GM12878 (cell line): ENCODE measurements at regions not wholly inside any gene's neighbourhood (a gene's known extent, or its start where the extent isn't known, plus 50 kb on each side); places are given as distances from the start of the nearest gene placed in this dataset.

Experiments used
- ATAC-seq: fragments of 200-7000 bp; cut with Tn5 transposase; 3 replicates; pipeline ENCODE4 v1.9.1; 2020; ENCODE audit warnings: mild to moderate bottlenecking, moderate library complexity
- BruUV-seq: library from RNA; stranded (reverse); fragments of 400-500 nt; replicated peaks from 2 replicates; lab custom pipeline; 2021; lab: Mats Ljungman, UMichigan
- CTCF ChIA-PET: fragments of 300-600 bp; sonication (Branson Sonifier 250); formaldehyde crosslinking; extraction: SDS; loops from one replicate; lab custom pipeline; 2021; ENCODE audit warnings: inconsistent platforms; lab: Yijun Ruan, JAX
- POLR2A ChIA-PET: fragments of 350-600 bp; formaldehyde crosslinking; extraction: SDS; loops from one replicate; lab custom pipeline; 2021; ENCODE audit warnings: inconsistent platforms; lab: Charles Lee
- RAD21 ChIA-PET: fragments of 300-600 bp; sonication (Branson Sonifier 250); formaldehyde crosslinking; loops from one replicate; lab custom pipeline; 2023; ENCODE audit warnings: antibody characterized with exemption; ENCODE audit not compliant: unreplicated experiment; lab: Charles Lee
- SMC1A ChIA-PET: fragments of 300-600 bp; sonication (Branson Sonifier 250); formaldehyde crosslinking; loops from one replicate; lab custom pipeline; 2023; ENCODE audit not compliant: unreplicated experiment, uncharacterized antibody; lab: Charles Lee
- DNase-seq: peaks from one replicate; pipeline ENCODE4 v3.0.0-alpha.2; 2011; ENCODE audit warnings: low read depth, low spot score
- FAIRE-seq: peaks from 3 replicates; lab custom pipeline; 2011; peaks lifted over from hg19 to GRCh38; lab: Jason Lieb, UNC
- H2AFZ ChIP-seq: 2 replicates; pipeline ENCODE4 v1.6.0; 2011; ENCODE audit warnings: low read depth, low read length, control low read depth; ENCODE audit not compliant: control insufficient read depth
- H3K27ac ChIP-seq: 2 replicates; pipeline ENCODE4 v1.5.1; 2011; ENCODE audit warnings: control low read depth; ENCODE audit not compliant: control insufficient read depth, insufficient read depth
- H3K27me3 ChIP-seq, 2 experiments: replicated peaks in 1 of 2; 2 replicates each; pipeline versions ENCODE4 v1.6.0 to v1.6.1; 2011; ENCODE audit warnings: low read length in 1 of 2; ENCODE audit not compliant: control insufficient read depth in 2 of 2, insufficient read depth in 2 of 2
- H3K36me3 ChIP-seq, 2 experiments: 2 replicates each; pipeline ENCODE4 v1.5.1; 2011; ENCODE audit warnings: low read length in 1 of 2; ENCODE audit not compliant: control insufficient read depth in 2 of 2, insufficient read depth in 2 of 2
- H3K4me1 ChIP-seq: 2 replicates; pipeline ENCODE4 v1.6.1; 2011; ENCODE audit warnings: mild to moderate bottlenecking, low read length, moderate library complexity, mixed read lengths; ENCODE audit not compliant: control insufficient read depth, insufficient read depth
- H3K4me2 ChIP-seq: 2 replicates; pipeline ENCODE4 v1.6.0; 2011; ENCODE audit warnings: control low read depth; ENCODE audit not compliant: control insufficient read depth, insufficient read depth
- H3K4me3 ChIP-seq: fragments of 200-600 bp; sonication (generic); 2 replicates; pipeline ENCODE4 v1.5.1; 2016
- H3K79me2 ChIP-seq: 2 replicates; pipeline ENCODE4 v1.6.0; 2011; ENCODE audit warnings: low read length; ENCODE audit not compliant: control insufficient read depth, insufficient read depth
- H3K9ac ChIP-seq: 2 replicates; pipeline ENCODE4 v1.8.0; 2011; ENCODE audit warnings: low read length, control low read depth, mixed read lengths; ENCODE audit not compliant: control insufficient read depth, insufficient read depth
- H3K9me3 ChIP-seq: replicated peaks from 3 replicates; pipeline ENCODE4 v1.5.1; 2011; ENCODE audit warnings: mild to moderate bottlenecking, low read length; ENCODE audit not compliant: control insufficient read depth, insufficient read depth
- H4K20me1 ChIP-seq: 2 replicates; pipeline ENCODE4 v1.6.0; 2011; ENCODE audit not compliant: control insufficient read depth, insufficient read depth
- BACH1 ChIP-seq: fragments of 450-650 bp; IDR thresholded peaks from 2 replicates; pipeline ENCODE4 v1.6.1; 2017; ENCODE audit warnings: mild to moderate bottlenecking, borderline replicate concordance
- CHD2 ChIP-seq: IDR thresholded peaks from 2 replicates; pipeline ENCODE4 v1.6.1; 2011; ENCODE audit warnings: low read depth, low read length, improper control_type of control experiment, borderline replicate concordance
- EP300 ChIP-seq, 2 experiments: fragments of 150-350 bp in 1 of 2; IDR thresholded peaks; 2 replicates each; pipeline ENCODE4 v1.6.1; 2011 to 2012; ENCODE audit warnings: low read depth in 2 of 2, low read length in 2 of 2, borderline replicate concordance in 1 of 2, improper control_type of control experiment in 1 of 2, inconsistent platforms in 1 of 2; ENCODE audit not compliant: control insufficient read depth in 1 of 2
- SIX5 ChIP-seq: IDR thresholded peaks from 2 replicates; pipeline ENCODE4 v1.6.1; 2011; ENCODE audit warnings: mild to moderate bottlenecking, low read depth, low read length, moderate library complexity; ENCODE audit not compliant: severe bottlenecking
- SPI1 ChIP-seq: IDR thresholded peaks from 2 replicates; pipeline ENCODE4 v1.6.1; 2011; ENCODE audit warnings: low read depth, mild to moderate bottlenecking, low read length, moderate library complexity, borderline replicate concordance; ENCODE audit not compliant: insufficient read depth
- SREBF1 ChIP-seq: IDR thresholded peaks from 2 replicates; pipeline ENCODE4 v1.6.1; 2012; ENCODE audit warnings: mild to moderate bottlenecking, low read length
- ZBTB33 ChIP-seq: fragments of 450-650 bp; IDR thresholded peaks from 2 replicates; pipeline ENCODE4 v1.6.1; 2017; ENCODE audit warnings: mild to moderate bottlenecking
- WGBS: methylation state at CpG from one replicate; pipeline ENCODE4 v1.1.6; 2016; ENCODE audit warnings: low lambda C conversion rate; ENCODE audit not compliant: insufficient replicate concordance, insufficient coverage; ENCODE audit errors: missing lambda C conversion rate; 5-methylcytosine and 5-hydroxymethylcytosine counted together
- in situ Hi-C: fragments of 300-500 bp; cut with MboI; formaldehyde crosslinking; loops from 9 replicates; pipeline ENCODE4 v1.14.3; 2018; ENCODE audit warnings: mixed read lengths
- intact Hi-C: fragments of 100-400 bp; cut with micrococcal nuclease; formaldehyde crosslinking; loops from one replicate; pipeline ENCODE4 v1.14.2; 2022; ENCODE audit not compliant: unreplicated experiment

GRCh38 chr9:97761056-97761598, 64.0 kb upstream of the XPA start:
- H3K27ac ChIP-seq, result no peak overlapping the region
- H3K4me1 ChIP-seq, result no peaks in the 10 kb centered on the region
- 15% methylated on average over 8 of the region's 8 CpGs for whole genome bisulfite sequencing
- in situ Hi-C loops (no loop called here), intact Hi-C loops (no loop called here)
- no peak for ATAC-seq
- ChIA-PET RAD21 (no interaction called here), CTCF (no interaction called here), POLR2A (no interaction called here)
- H3K36me3 ChIP-seq, result no peaks in the 10 kb centered on the region
- no TSS peak for BruUV-seq
- no peaks in the 10 kb centered on the region for H3K9me3 ChIP-seq
- FAIRE-seq, result no peak
- no peaks in the 10 kb centered on the region for H4K20me1 ChIP-seq
- H3K4me3 ChIP-seq, result no peak overlapping the region
- no peak overlapping the region for H3K9ac ChIP-seq
- no peak overlapping the region for H3K4me2 ChIP-seq
- H2AFZ ChIP-seq, result no peak overlapping the region
- no peak for DNase-seq
- peaks cover 0 to 3% of the 10 kb centered on the region in 2 experiments; a peak in 2 of 4 replicates for H3K27me3 ChIP-seq
- no peaks in the 10 kb centered on the region for H3K79me2 ChIP-seq
- TF ChIP-seq SIX5 (no peak), ZBTB33 (no peak), BACH1 (no peak), CHD2 (no peak), SPI1 (no peak), EP300 (IDR thresholded peaks at IDR 0.05; ENCODE audit: borderline replicate concordance in 1 of 2, control insufficient read depth in 1 of 2, low read depth in 2 of 2, low read length in 2 of 2) (no peak), SREBF1 (no peak)
- TF ChIP-seq, all 136 proteins: peak for 0
- SMC1A ChIA-PET, result no interaction called here
